Ishikawa (cell line): ENCODE measurements at regions not wholly inside any gene's neighbourhood (a gene's known extent, or its start where the extent isn't known, plus 50 kb on each side); places are given as distances from the start of the nearest gene placed in this dataset.

Experiments
- MAX ChIP-seq: IDR thresholded peaks from 2 replicates; pipeline ENCODE4 v1.6.1; 2012
- NFIC ChIP-seq: IDR thresholded peaks from 2 replicates; pipeline ENCODE4 v1.6.1; 2012
- REST ChIP-seq: IDR thresholded peaks from 2 replicates; pipeline ENCODE4 v1.6.1; 2012; ENCODE audit warnings: low read depth, mild to moderate bottlenecking
- TAF1 ChIP-seq: IDR thresholded peaks from 2 replicates; pipeline ENCODE4 v1.6.1; 2012; ENCODE audit warnings: low read depth, mild to moderate bottlenecking

GRCh38 chr12:71321531-71321930 is 118.1 kb upstream of the LGR5 start:
- TF ChIP-seq NFIC (no peak), MAX (no peak), TAF1 (no peak), REST (no peak)
